Prostate gland (tissue), 2 donors: ENCODE measurements at regions not wholly inside any gene's neighbourhood (a gene's known extent, or its start where the extent isn't known, plus 50 kb on each side); places are given as distances from the start of the nearest gene placed in this dataset.

ENCODE experiments used
- POLR2AphosphoS5 ChIP-seq: sonication (generic); formaldehyde crosslinking; IDR thresholded peaks from one replicate; pipeline ENCODE4 v1.6.1; 2017; ENCODE audit warnings: antibody characterized with exemption
- TF ChIP-seq, protein P1 (sequence below), 4 experiments: fragments of 200-600 bp in 2 of 4; fragments of 450-650 bp in 2 of 4; sonication (generic) in 2 of 4; IDR thresholded peaks; 1 replicate in 3 of 4; 2 replicates in 1 of 4; pipeline ENCODE4 v1.5.1; 2016 to 2019; ENCODE audit warnings: antibody characterized with exemption in 4 of 4, mild to moderate bottlenecking in 2 of 4, moderate library complexity in 2 of 4

DNA sequence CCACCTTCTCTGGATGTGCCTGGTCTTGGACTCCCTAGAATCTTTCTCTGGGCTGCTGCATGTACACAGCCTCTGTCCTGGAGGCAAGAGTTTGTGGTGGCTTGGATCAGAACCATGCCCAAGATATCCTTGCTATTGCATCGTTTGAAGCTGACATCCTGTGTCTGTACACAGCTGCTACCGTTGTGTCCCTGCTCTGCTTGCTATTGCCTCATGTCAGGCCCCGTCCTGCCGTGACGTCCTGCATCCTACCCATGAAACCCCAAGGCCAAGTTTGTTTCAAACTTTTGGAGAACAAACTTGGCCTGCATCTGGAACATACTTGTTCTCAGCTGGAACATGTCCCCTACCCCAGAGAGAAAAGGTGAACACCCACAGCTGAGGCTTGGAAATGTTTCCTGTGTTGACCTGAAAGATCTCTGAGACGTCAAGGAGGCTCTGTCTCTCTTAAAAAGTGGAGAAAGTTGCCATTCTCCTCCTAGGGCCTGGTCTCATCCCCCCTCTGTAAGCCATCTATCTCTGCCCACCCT lies 78.1 kb downstream of the HFE start:
- TF ChIP-seq, protein P1, sequence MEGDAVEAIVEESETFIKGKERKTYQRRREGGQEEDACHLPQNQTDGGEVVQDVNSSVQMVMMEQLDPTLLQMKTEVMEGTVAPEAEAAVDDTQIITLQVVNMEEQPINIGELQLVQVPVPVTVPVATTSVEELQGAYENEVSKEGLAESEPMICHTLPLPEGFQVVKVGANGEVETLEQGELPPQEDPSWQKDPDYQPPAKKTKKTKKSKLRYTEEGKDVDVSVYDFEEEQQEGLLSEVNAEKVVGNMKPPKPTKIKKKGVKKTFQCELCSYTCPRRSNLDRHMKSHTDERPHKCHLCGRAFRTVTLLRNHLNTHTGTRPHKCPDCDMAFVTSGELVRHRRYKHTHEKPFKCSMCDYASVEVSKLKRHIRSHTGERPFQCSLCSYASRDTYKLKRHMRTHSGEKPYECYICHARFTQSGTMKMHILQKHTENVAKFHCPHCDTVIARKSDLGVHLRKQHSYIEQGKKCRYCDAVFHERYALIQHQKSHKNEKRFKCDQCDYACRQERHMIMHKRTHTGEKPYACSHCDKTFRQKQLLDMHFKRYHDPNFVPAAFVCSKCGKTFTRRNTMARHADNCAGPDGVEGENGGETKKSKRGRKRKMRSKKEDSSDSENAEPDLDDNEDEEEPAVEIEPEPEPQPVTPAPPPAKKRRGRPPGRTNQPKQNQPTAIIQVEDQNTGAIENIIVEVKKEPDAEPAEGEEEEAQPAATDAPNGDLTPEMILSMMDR (IDR thresholded peaks at IDR 0.05), result no peak
- TF ChIP-seq POLR2AphosphoS5, result no peak
